Skeletal muscle satellite cell (primary cell): ENCODE measurements at regions not wholly inside any gene's neighbourhood (a gene's known extent, or its start where the extent isn't known, plus 50 kb on each side); places are given as distances from the start of the nearest gene placed in this dataset.

Experiments used
- H3K27me3 ChIP-seq: 2 replicates; pipeline ENCODE4 v1.7.0; 2013; ENCODE audit warnings: low read length; ENCODE audit not compliant: control insufficient read depth, insufficient read depth
- H3K36me3 ChIP-seq: 2 replicates; pipeline ENCODE4 v1.7.0; 2013; ENCODE audit warnings: mild to moderate bottlenecking, control low read depth, low read length; ENCODE audit not compliant: insufficient read depth
- H3K4me1 ChIP-seq: 2 replicates; pipeline ENCODE4 v1.7.0; 2013; ENCODE audit warnings: low read length; ENCODE audit not compliant: control insufficient read depth, insufficient read depth
- H3K4me2 ChIP-seq: 2 replicates; pipeline ENCODE4 v1.7.0; 2013; ENCODE audit warnings: mild to moderate bottlenecking, low read length
- H3K4me3 ChIP-seq: 2 replicates; pipeline ENCODE4 v1.7.0; 2013; ENCODE audit warnings: low read length
- H3K9ac ChIP-seq: 2 replicates; pipeline ENCODE4 v1.7.0; 2013; ENCODE audit warnings: mild to moderate bottlenecking, low read depth, low read length, moderate library complexity
- H3K9me3 ChIP-seq: replicated peaks from 2 replicates; pipeline ENCODE4 v1.7.0; 2013; ENCODE audit warnings: mild to moderate bottlenecking, control low read depth, low read length

DNA sequence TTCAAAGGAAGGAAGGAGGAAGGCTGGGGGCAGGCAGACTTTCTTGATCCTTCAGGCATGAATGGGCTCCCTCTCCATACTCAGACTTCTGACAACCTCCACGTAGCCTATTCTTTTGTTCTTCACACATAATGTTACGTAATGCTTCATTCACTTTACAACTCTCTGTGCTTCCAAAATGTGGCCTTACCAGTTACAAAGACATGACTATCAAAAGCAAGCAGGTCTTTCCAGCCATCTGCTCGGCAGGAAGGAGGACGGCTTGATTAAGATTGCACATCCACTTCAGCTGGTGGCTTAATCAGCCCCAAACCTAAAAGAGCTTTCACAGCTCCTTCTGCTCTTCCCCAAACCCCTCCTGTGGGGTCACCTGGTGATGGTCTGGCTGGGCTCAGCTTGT, 263.2 kb downstream of the XXYLT1 start:
- Histone ChIP-seq H3K9me3 (no peaks in the 10 kb centered on the region), H3K36me3 (no peaks in the 10 kb centered on the region), H3K4me3 (no peak overlapping the region), H3K4me2 (no peak overlapping the region), H3K4me1 (no peaks in the 10 kb centered on the region), H3K9ac (no peak overlapping the region), H3K27me3 (peaks cover 75% of the 10 kb centered on the region)

DNA sequence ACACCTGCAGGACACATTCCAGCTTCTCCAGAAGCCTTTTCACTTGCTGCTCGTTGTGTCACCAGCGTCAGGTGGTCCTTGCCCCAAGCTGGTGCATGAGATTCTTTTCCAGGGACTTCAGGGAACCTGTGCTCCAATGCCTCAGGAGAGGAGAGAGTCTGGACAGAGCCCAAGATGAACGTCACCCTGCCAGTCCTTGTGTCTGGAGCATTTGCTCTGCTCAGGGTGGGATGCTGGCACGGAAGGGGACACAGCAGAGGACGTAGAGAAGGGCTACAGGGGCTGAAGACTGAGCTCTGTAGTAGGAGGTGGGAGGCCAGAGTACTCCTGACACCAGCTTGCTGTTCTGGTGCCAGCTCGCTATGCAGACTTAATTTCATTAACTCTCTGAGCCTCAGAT, 262.1 kb downstream of the XXYLT1 start:
- Histone ChIP-seq H3K9ac (no peak overlapping the region), H3K27me3 (peaks cover 68% of the 10 kb centered on the region), H3K4me3 (no peak overlapping the region), H3K9me3 (no peaks in the 10 kb centered on the region), H3K4me2 (no peak overlapping the region), H3K36me3 (no peaks in the 10 kb centered on the region), H3K4me1 (no peaks in the 10 kb centered on the region)

DNA sequence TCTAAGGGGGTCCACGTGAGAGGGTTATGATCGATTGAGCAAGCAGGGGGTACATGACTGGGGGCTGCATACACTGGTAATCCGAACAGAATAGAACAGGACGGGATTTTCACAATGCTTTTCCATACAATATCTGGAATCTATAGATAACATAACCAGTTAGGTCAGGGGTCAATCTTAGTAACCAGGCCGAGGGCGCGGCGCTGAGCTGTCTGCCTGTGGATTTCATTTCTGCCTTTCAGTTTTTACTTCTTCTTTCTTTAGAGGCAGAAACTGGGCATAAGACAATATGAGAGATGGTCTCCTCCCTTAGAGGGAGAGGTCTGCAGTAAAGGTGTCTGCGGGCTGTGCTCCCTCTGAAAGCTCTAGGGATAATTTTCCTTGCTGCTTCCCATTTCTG, 261.3 kb downstream of the XXYLT1 start:
- Histone ChIP-seq H3K36me3 (no peaks in the 10 kb centered on the region), H3K4me2 (no peak overlapping the region), H3K4me1 (no peaks in the 10 kb centered on the region), H3K9me3 (no peaks in the 10 kb centered on the region), H3K9ac (no peak overlapping the region), H3K4me3 (no peak overlapping the region), H3K27me3 (peaks cover 70% of the 10 kb centered on the region)

GRCh38 chr3:195010551-195011100, 260.3 kb downstream of the XXYLT1 start:
- Histone ChIP-seq H3K9ac (no peak overlapping the region), H3K4me3 (no peak overlapping the region), H3K36me3 (no peaks in the 10 kb centered on the region), H3K27me3 (peaks cover 66% of the 10 kb centered on the region), H3K9me3 (no peaks in the 10 kb centered on the region), H3K4me1 (no peaks in the 10 kb centered on the region), H3K4me2 (no peak overlapping the region)

- peaks cover 67% of the 10 kb centered on the region for H3K27me3 ChIP-seq
- H3K4me3 ChIP-seq, result no peak overlapping the region
- H3K36me3 ChIP-seq, result no peaks in the 10 kb centered on the region
- no peaks in the 10 kb centered on the region for H3K9me3 ChIP-seq
- H3K4me1 ChIP-seq, result no peaks in the 10 kb centered on the region
- H3K4me2 ChIP-seq, result no peak overlapping the region
- H3K9ac ChIP-seq, result no peak overlapping the region
Observed at GRCh38 chr3:195011231-195011834, 259.6 kb downstream of the XXYLT1 start.

DNA sequence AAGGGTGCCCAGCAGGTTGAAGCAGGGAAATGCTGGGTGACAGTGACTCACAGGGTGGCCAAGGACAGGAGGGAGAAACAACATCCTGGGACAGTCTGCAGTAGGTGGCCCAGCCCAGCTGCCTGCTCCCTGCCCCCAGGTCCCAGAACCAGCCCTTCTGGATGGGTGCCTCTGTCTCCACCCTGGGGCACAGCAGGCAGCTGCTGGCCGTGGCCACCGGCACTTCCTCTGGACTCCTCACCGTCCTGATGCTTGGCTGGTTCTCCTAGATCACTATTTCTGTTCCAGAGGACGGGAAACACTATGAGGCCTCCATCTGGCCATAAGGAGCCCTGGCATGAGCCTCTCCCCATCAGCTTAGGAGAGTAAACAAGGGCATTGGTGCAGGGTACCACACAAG, 258.9 kb downstream of the XXYLT1 start:
- Histone ChIP-seq H3K4me2 (no peak overlapping the region), H3K9me3 (no peaks in the 10 kb centered on the region), H3K4me1 (no peaks in the 10 kb centered on the region), H3K27me3 (peaks cover 67% of the 10 kb centered on the region), H3K9ac (no peak overlapping the region), H3K4me3 (no peak overlapping the region), H3K36me3 (no peaks in the 10 kb centered on the region)

GRCh38 chr3:195012571-195012970, 258.4 kb downstream of the XXYLT1 start:
- Histone ChIP-seq H3K27me3 (peaks cover 67% of the 10 kb centered on the region), H3K9me3 (no peaks in the 10 kb centered on the region), H3K4me3 (no peak overlapping the region)

DNA sequence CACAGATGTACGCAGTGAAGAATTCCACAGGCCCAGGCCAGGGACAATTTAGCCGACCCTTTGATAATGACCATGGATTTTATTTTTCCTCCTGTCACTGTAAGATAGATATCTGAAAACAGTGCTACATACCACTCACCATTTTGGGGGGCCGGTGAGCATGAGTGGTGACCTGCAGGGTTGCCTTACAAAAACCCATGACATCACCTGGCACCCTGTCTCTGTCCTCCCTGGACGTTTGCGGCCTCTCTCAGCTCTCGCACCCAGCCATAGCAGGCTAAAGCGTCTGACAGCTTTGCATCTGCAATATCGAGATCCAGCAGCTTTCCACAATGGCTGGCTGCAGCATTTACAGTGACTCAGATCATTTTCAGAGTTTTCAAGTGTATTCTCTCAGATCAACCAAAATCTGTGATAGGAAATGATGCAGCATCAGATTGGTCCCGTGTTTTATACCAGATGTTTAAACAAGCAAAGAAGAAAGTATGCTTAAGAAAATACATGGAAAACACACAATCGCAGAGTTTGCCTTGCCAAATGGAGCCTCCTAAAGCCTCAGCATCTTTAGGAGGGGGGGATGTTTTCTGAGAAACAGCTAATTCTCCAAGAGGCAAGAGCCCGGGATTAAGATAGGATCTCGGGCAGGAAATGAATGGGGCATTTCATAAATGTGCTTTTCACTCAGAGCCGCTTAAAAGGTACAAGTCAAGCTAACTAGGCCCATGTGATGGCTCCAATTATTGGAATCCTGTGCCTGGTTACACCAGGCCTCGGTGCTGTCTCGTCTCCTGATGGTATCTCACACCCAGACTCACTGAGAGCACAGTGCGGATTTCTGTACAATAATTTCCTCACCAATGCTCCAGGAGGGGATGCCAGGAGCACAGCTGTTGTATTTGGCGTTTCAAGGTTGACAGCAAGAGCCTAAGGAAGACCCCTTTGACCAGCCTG, 257.3 kb downstream of the XXYLT1 start:
- Histone ChIP-seq H3K27me3 (peaks cover 67% of the 10 kb centered on the region), H3K9ac (no peak overlapping the region), H3K4me3 (no peak overlapping the region), H3K4me1 (no peaks in the 10 kb centered on the region), H3K36me3 (no peaks in the 10 kb centered on the region), H3K9me3 (no peaks in the 10 kb centered on the region), H3K4me2 (no peak overlapping the region)

More at GRCh38 chr3:195012571-195012970, 258.4 kb downstream of the XXYLT1 start:
- Histone ChIP-seq H3K4me2 (no peak overlapping the region), H3K36me3 (no peaks in the 10 kb centered on the region), H3K4me1 (no peaks in the 10 kb centered on the region), H3K9ac (no peak overlapping the region)

DNA sequence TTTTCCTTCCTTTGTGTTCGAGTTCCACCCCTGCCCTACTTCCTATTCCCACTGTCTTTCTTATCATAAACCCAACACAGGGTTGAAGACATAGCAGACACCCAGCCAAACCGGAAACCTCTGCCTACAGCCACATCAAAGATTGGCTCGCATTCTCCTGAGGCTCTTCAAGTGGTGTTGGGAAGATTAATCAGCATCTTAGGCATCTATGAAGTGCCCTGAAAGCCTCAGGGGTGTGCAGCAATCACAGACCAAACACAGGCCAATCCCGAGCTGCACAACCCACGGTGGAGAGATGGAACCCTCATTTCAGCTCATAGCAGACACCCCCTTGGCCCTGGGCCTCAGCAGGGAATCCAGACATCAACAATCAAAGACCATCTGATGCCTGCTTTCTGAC, 255.9 kb downstream of the XXYLT1 start:
- no peaks in the 10 kb centered on the region for H3K4me1 ChIP-seq
- no peaks in the 10 kb centered on the region for H3K9me3 ChIP-seq
- H3K4me2 ChIP-seq, result no peak overlapping the region
- H3K27me3 ChIP-seq, result peaks cover 77% of the 10 kb centered on the region
- no peak overlapping the region for H3K9ac ChIP-seq
- H3K36me3 ChIP-seq, result no peaks in the 10 kb centered on the region
- no peak overlapping the region for H3K4me3 ChIP-seq

- Histone ChIP-seq H3K9ac (no peak overlapping the region), H3K4me2 (no peak overlapping the region), H3K36me3 (no peaks in the 10 kb centered on the region), H3K4me3 (no peak overlapping the region), H3K9me3 (no peaks in the 10 kb centered on the region), H3K4me1 (no peaks in the 10 kb centered on the region), H3K27me3 (peaks cover 83% of the 10 kb centered on the region)
Observed at GRCh38 chr3:195017151-195017550, 253.8 kb downstream of the XXYLT1 start.
